HG02938 (cell line): ENCODE measurements at regions not wholly inside any gene's neighbourhood (a gene's known extent, or its start where the extent isn't known, plus 50 kb on each side); places are given as distances from the start of the nearest gene placed in this dataset.

Experiments
- ATAC-seq: cut with Tn5 transposase; IDR thresholded peaks from one replicate; pipeline ENCODE4 v1.9.1; 2021; ENCODE audit warnings: mild to moderate bottlenecking, moderate library complexity; ENCODE audit not compliant: unreplicated experiment

GRCh38 chr11:134474942-134475341, 62.9 kb upstream of the B3GAT1 start:
- no peak for ATAC-seq

DNA sequence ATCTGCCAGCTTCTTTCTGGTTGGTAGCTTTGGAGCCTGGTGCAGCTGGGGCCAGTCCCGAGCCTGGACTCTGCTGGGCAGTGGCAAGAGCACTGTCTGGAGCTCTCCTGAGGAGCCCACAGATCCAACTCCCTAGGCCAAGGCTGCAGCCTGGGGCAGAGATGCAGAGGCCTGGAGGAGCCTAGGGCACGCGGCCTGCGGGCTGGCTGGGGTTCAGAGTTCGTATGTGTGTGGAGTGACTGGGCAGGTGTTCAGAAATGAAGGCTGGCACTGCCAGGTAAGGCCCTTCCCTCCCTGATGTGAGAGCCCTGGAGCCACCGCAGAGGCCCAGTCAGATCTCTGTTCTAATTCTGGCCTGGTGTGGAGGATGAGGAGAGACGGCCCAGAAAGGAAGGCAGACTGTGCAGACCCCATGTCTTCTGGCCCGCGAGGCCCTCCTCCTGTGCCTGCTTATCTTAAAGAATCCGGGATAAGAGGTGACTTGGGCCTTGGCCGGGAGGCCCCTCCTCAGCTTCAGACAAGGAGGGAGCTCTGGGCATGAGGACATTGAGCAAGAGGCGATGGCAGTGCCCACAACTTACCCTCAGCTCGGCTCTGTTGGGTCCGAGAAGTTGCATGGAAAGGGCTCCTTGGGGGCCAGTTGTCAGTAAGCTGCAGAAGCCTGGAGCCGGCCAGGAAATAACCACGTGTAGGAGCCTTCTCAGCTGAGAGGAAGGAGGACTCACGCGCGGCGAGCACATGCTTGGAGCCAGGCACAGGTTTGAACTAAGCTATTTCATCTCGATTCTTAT, 62.2 kb upstream of the B3GAT1 start:
- no peak for ATAC-seq

DNA sequence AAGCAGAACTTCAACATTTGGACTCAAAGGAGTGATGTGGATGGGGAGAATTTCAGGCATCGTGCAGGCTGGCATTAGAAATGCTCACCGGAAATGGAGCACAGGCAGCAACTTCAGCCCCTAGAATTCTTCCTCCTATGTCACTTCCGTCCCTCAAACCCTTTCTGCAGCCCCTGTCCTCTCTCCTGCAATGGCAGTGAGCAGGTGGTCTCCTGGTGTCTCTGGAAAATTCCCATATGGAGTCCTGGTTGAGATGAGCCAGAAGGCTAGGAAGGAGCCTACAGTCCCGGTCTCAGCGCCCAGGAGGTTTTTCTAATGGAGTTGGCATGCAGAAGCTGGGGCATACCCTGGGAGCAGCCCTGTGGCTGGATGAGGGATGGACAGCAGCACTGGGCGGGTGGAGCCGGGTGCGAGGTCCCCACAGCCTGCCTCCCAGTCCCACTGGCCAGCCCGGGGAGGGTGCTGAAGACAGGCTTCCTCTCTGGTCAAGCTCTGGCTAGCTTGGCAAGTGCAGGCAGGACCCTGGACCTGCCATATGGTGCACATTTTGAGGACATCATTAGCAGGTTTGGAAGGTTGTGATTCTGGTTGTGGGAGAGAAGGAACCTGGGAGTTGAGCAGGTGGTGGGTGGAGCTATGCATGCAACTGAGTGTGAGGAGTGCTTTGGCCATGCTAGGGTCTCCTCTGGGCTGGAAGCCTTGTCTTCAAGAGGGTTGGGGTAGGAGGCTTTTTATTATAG, 59.8 kb upstream of the B3GAT1 start:
- ATAC-seq: no peak

DNA sequence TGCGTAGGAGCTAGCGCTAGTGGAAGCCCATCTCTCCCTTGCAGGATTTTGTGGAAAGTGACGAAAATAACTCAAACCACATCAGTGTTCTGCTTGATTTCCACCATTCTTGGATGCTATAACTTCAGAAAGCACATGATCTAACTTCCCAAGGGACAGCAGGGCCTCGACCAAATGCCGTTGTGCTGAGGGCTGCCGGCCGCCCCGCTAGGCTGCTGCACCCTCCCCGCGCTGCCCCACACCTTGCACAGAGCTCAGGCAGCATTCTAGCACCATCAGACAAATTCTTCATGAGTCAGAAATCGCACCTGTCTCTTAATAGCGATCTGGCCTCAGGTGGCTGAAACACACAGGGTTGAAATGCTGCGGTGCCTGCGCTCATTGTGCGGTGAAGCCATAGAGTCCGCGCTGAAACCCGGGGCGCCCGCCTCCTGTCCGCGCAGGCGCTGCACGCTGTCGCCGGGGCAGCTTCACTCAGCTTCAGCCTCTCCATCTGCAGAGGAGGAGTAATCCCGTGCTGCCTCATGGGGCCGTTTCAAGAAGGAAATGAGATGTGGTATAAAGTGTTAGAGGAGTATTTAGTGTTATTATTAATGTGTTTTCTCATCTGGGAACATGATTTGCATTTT, 59.2 kb upstream of the B3GAT1 start:
- no peak for ATAC-seq

- ATAC-seq: no peak
These were observed 58.2 kb upstream of the B3GAT1 start for GRCh38 chr11:134470238-134470637.

- ATAC-seq: no peak
These were observed 57.6 kb upstream of the B3GAT1 start for GRCh38 chr11:134469627-134470026.

DNA sequence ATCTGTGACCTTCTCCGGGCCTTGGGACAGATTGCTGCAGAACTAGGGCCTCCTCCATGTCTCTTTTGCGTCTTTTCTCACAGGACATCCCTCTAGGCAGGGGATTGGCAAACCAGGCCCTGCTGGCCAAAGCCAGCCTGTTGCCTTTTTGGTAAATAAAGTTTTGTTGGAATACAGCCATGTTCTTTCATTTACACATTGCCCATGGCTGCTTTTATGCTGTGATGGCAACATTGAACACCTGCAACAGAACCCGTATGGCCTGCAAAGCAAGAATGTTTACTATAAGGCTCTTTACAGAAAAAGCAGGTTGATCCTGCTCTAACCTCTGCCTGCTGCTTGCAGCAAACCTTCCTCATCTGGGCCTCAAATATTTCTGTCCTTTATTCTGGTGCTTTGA, 56.8 kb upstream of the B3GAT1 start:
- ATAC-seq: no peak

GRCh38 chr11:134468081-134468668, 56.1 kb upstream of the B3GAT1 start:
- no peak for ATAC-seq

- ATAC-seq: no peak
These were observed 54.8 kb upstream of the B3GAT1 start for GRCh38 chr11:134466610-134467567.

DNA sequence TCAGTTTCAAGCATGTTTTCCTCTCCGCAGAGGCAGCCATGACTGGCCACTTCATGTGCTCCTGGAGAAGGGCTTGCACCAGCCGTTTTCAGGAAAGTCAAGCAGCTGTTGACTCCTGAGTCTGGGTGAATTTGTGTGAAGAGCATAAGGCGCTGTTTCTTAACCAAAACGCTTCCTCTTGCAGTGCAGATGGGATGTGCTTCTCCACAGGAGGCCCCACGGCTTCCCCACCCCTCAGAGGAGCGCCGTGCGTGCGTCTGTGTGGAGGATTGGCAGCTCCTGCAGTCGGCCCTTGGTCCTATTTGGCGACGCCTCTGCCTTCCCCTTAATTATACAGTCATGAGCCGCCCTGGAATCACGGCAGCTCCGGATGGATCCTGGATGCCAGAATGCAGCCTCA, 54.1 kb upstream of the B3GAT1 start:
- no peak for ATAC-seq

- no peak for ATAC-seq
These were observed 53.1 kb upstream of the B3GAT1 start for GRCh38 chr11:134464981-134465730.

- no peak for ATAC-seq
These were observed 52.2 kb upstream of the B3GAT1 start for GRCh38 chr11:134464196-134464595.

DNA sequence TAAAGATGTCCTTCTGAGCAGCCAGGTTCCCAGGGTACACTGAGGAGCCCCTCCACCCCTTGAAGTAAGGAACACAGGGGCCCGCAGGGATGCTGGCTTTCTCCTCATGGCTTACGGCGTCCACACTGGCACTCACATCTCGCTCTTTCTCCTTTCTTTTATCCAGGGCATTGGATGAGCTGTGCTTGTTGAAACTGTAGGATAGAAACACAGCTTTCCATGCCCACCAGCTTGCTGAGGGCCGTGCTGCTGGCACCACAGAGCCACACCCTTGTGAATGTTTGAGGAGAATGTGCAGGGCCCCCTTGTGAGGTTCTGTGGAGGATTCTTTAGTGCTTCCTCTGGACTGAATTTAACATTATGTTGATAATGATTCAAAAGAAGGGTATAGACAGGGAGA, 51.7 kb upstream of the B3GAT1 start:
- no peak for ATAC-seq
